DOHH2 (cell line): ENCODE measurements at regions not wholly inside any gene's neighbourhood (a gene's known extent, or its start where the extent isn't known, plus 50 kb on each side); places are given as distances from the start of the nearest gene placed in this dataset.

Experiments
- EZH2phosphoT487 ChIP-seq: fragments of 200-600 bp; sonication (generic); IDR thresholded peaks from 2 replicates; pipeline ENCODE4 v1.6.1; 2017; ENCODE audit warnings: borderline replicate concordance, mild to moderate bottlenecking, antibody characterized with exemption, low read length, moderate library complexity, mixed read lengths
- TF ChIP-seq, protein P1 (sequence below): fragments of 200-600 bp; sonication (generic); IDR thresholded peaks from one replicate; pipeline ENCODE4 v1.5.1; 2014; ENCODE audit warnings: antibody characterized with exemption, mild to moderate bottlenecking, low read depth, low read length; ENCODE audit not compliant: poor library complexity, severe bottlenecking

GRCh38 chr5:86427158-86427557 lies 190.6 kb upstream of the COX7C start:
- TF ChIP-seq, protein P1, sequence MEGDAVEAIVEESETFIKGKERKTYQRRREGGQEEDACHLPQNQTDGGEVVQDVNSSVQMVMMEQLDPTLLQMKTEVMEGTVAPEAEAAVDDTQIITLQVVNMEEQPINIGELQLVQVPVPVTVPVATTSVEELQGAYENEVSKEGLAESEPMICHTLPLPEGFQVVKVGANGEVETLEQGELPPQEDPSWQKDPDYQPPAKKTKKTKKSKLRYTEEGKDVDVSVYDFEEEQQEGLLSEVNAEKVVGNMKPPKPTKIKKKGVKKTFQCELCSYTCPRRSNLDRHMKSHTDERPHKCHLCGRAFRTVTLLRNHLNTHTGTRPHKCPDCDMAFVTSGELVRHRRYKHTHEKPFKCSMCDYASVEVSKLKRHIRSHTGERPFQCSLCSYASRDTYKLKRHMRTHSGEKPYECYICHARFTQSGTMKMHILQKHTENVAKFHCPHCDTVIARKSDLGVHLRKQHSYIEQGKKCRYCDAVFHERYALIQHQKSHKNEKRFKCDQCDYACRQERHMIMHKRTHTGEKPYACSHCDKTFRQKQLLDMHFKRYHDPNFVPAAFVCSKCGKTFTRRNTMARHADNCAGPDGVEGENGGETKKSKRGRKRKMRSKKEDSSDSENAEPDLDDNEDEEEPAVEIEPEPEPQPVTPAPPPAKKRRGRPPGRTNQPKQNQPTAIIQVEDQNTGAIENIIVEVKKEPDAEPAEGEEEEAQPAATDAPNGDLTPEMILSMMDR, result no peak
- no peak for TF ChIP-seq EZH2phosphoT487
